Dendritic cell treated with granulocyte-macrophage colony-stimulating factor and Interleukin-4, amounts not matched to agents 40 ng/mL and 50 ng/mL, for 4 days (primary cell): ENCODE measurements at regions not wholly inside any gene's neighbourhood (a gene's known extent, or its start where the extent isn't known, plus 50 kb on each side); places are given as distances from the start of the nearest gene placed in this dataset.
"Not testable (repeated sequence)": the region's sequence is repeated elsewhere in the genome, so short reads cannot be mapped to it uniquely, and the experiment has no call there.

Experiments
- H3K27ac Mint-ChIP-seq: one replicate; pipeline ENCODE4 v1.8.0; 2022; ENCODE audit warnings: mild to moderate bottlenecking, mixed read lengths
- H3K27me3 Mint-ChIP-seq: one replicate; pipeline ENCODE4 v1.8.0; 2022; ENCODE audit warnings: mild to moderate bottlenecking, mixed read lengths
- H3K36me3 Mint-ChIP-seq: one replicate; pipeline ENCODE4 v1.8.0; 2022; ENCODE audit warnings: low read depth, mixed read lengths
- H3K4me1 Mint-ChIP-seq: one replicate; pipeline ENCODE4 v1.8.0; 2022; ENCODE audit warnings: low read depth, mixed read lengths
- H3K4me3 Mint-ChIP-seq: one replicate; pipeline ENCODE4 v1.8.0; 2022; ENCODE audit warnings: mild to moderate bottlenecking, moderate library complexity, mixed read lengths
- H3K9me3 Mint-ChIP-seq: one replicate; pipeline ENCODE4 v1.8.0; 2022; ENCODE audit warnings: mixed read lengths
- intact Hi-C: fragments of 100-400 bp; cut with micrococcal nuclease; formaldehyde crosslinking; loops from one replicate; pipeline ENCODE4 v1.15.0; 2022

DNA sequence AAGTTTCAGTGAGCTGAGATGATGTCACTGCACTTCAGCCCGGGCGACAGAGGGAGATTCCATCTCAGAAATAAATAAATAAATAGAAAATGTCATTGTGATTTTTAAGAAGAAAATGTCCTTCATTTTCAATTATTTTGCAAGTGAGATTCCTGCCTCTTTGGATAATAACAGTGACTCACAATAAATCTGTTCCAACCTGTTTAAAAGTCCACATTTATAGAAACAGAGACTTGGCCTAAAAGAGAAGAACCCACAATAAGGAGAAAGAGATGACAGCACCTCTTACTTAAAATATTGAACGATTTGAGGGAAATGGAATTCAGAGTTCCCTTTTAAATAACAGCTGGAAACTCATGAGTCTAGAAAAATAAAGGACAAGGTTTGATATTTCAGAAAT is 373.4 kb upstream of the NOX3 start:
- intact Hi-C loops = no loop called here
- Mint-ChIP-seq H3K27ac (no peak overlapping the region), H3K4me3 (no peak overlapping the region), H3K27me3 (no peaks in the 10 kb centered on the region), H3K36me3 (no peaks in the 10 kb centered on the region), H3K4me1 (no peaks in the 10 kb centered on the region), H3K9me3 (peaks cover 5% of the 10 kb centered on the region)

- H3K27ac Mint-ChIP-seq = no peak overlapping the region
- no peaks in the 10 kb centered on the region for H3K36me3 Mint-ChIP-seq
- H3K27me3 Mint-ChIP-seq = no peaks in the 10 kb centered on the region
- peaks cover 10% of the 10 kb centered on the region for H3K9me3 Mint-ChIP-seq
- intact Hi-C loops = no loop called here
- H3K4me3 Mint-ChIP-seq = no peak overlapping the region
- H3K4me1 Mint-ChIP-seq = no peaks in the 10 kb centered on the region
These were observed 363.1 kb upstream of the NOX3 start for GRCh38 chr6:155818698-155819097.

DNA sequence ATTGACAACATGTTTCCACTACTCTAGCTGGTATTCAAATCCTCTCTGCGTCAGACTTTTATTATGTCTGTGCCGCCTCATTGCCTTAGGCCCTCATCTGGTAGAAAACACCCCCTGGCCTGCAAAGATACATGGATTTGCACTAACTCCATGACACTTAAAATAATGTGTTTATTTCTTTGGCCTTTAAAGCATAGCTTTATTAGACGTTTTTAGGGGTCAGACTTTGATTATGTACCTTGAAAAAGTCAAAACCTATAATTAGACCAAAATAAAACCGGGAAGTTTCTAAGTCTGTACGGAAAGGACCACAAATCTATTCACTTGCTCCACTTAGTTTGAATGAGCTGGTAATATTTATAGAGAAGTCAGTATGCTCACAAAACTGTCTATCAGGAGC is 357.9 kb upstream of the NOX3 start:
- no peak overlapping the region for H3K27ac Mint-ChIP-seq
- intact Hi-C loops = no loop called here
- H3K36me3 Mint-ChIP-seq = no peaks in the 10 kb centered on the region
- H3K4me3 Mint-ChIP-seq = no peak overlapping the region
- no peaks in the 10 kb centered on the region for H3K27me3 Mint-ChIP-seq
- no peaks in the 10 kb centered on the region for H3K4me1 Mint-ChIP-seq
- peaks cover 7% of the 10 kb centered on the region for H3K9me3 Mint-ChIP-seq

GRCh38 chr6:155807243-155807642 is 351.6 kb upstream of the NOX3 start:
- Mint-ChIP-seq H3K27me3 (no peaks in the 10 kb centered on the region), H3K4me3 (no peak overlapping the region), H3K27ac (no peak overlapping the region), H3K9me3 (peaks cover 7% of the 10 kb centered on the region), H3K4me1 (no peaks in the 10 kb centered on the region), H3K36me3 (no peaks in the 10 kb centered on the region)
- intact Hi-C loops = no loop called here

- Mint-ChIP-seq H3K27me3 (no peaks in the 10 kb centered on the region), H3K4me3 (no peak overlapping the region), H3K27ac (no peak overlapping the region), H3K4me1 (no peaks in the 10 kb centered on the region), H3K9me3 (peaks cover 42% of the 10 kb centered on the region), H3K36me3 (no peaks in the 10 kb centered on the region)
- intact Hi-C loops = no loop called here
These were observed 345.4 kb upstream of the NOX3 start for GRCh38 chr6:155801046-155801445.

- H3K4me3 Mint-ChIP-seq, H3K36me3 Mint-ChIP-seq, H3K27me3 Mint-ChIP-seq, H3K27ac Mint-ChIP-seq, intact Hi-C loops, H3K4me1 Mint-ChIP-seq: not testable (repeated sequence)
- peaks cover 63% of the 10 kb centered on the region for H3K9me3 Mint-ChIP-seq
These were observed 343.2 kb upstream of the NOX3 start for GRCh38 chr6:155798876-155799275.

DNA sequence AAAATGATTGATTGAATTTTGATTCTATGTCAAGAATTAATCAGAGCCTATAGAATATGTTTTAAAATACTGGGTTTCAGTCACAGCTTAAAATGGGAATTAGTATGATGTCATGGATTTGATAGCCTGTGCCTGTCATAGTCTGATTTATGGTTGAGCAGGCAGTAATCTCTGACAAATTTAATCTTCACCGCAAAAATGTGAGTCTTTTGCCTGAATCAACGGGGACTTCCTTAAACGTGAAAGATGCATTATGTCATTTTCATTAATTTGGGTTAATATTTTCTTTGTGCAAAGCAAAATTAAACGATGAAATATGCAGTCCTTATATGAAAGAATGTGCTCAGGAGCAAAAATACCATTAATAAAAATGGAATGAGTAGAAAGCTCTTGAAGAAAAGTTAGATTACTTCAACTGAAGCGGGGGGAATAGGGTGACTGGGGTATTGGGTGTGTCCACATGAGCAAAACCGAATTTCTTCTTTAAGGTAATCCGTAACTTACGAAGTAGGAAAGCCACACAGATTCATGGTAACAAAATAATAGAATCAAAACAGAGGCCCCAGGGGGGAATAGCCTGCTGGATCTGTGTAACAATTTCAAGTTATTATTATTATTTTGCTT is 339.6 kb upstream of the NOX3 start:
- H3K36me3 Mint-ChIP-seq = no peaks in the 10 kb centered on the region
- no peaks in the 10 kb centered on the region for H3K27me3 Mint-ChIP-seq
- intact Hi-C loops = no loop called here
- no peaks in the 10 kb centered on the region for H3K4me1 Mint-ChIP-seq
- peaks cover 70% of the 10 kb centered on the region for H3K9me3 Mint-ChIP-seq
- no peak overlapping the region for H3K27ac Mint-ChIP-seq
- H3K4me3 Mint-ChIP-seq = no peak overlapping the region

- H3K27ac Mint-ChIP-seq = no peak overlapping the region
- H3K4me3 Mint-ChIP-seq = no peak overlapping the region
- H3K27me3 Mint-ChIP-seq = no peaks in the 10 kb centered on the region
- H3K4me1 Mint-ChIP-seq = no peaks in the 10 kb centered on the region
- intact Hi-C loops = no loop called here
- H3K9me3 Mint-ChIP-seq = peaks cover 45% of the 10 kb centered on the region
- H3K36me3 Mint-ChIP-seq = no peaks in the 10 kb centered on the region
These were observed 336.3 kb upstream of the NOX3 start for GRCh38 chr6:155791891-155792290.

GRCh38 chr6:155791186-155791585 is 335.5 kb upstream of the NOX3 start:
- no peaks in the 10 kb centered on the region for H3K36me3 Mint-ChIP-seq
- intact Hi-C loops = no loop called here

DNA sequence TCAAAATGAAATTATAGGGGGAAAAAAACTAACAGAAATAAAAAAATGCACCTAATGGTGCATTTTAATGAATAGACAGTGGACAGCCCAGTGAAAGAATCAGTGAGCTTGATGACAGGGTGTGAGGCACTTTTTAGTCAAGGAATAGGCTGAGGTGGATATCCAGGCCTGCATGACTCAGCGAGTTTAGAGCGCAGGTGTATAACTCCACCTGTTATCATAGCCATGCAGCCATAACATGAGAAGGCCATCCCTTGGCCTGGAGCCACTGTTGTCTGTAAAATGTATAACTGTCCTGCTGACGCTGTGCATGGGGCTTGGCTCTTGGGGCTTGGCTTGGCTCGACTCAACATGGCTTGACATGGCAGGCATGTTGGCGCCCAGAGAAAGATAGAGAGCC is 331.5 kb upstream of the NOX3 start:
- H3K4me3 Mint-ChIP-seq = no peak overlapping the region
- no peaks in the 10 kb centered on the region for H3K4me1 Mint-ChIP-seq
- H3K36me3 Mint-ChIP-seq = no peaks in the 10 kb centered on the region
- no peak overlapping the region for H3K27ac Mint-ChIP-seq
- no peaks in the 10 kb centered on the region for H3K27me3 Mint-ChIP-seq
- intact Hi-C loops = no loop called here
- peaks cover 20% of the 10 kb centered on the region for H3K9me3 Mint-ChIP-seq

More at GRCh38 chr6:155791186-155791585, 335.5 kb upstream of the NOX3 start:
- Mint-ChIP-seq H3K4me3 (no peak overlapping the region), H3K27me3 (no peaks in the 10 kb centered on the region), H3K27ac (no peak overlapping the region), H3K9me3 (peaks cover 49% of the 10 kb centered on the region), H3K4me1 (no peaks in the 10 kb centered on the region)

DNA sequence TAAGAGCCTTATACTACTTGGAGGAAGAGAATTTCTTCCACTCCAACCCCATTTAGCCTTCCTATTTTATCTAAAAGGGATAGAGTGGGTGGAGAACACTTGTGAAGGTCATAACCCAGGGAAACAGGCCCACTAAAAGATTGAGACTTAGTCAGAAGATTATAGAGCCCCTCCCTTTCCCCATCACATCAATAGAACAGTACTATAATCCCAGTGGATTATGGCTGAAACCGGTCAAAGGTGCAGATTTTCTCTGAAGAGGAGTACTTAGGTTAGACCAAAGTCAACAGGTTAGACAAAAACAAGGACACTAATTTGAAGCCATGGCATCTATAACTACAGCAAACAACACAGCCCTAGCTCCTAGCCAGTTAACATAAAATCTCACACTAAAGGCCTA is 330.9 kb upstream of the NOX3 start:
- no peaks in the 10 kb centered on the region for H3K27me3 Mint-ChIP-seq
- intact Hi-C loops = no loop called here
- no peaks in the 10 kb centered on the region for H3K4me1 Mint-ChIP-seq
- H3K36me3 Mint-ChIP-seq = no peaks in the 10 kb centered on the region
- peaks cover 18% of the 10 kb centered on the region for H3K9me3 Mint-ChIP-seq
- no peak overlapping the region for H3K27ac Mint-ChIP-seq
- H3K4me3 Mint-ChIP-seq = no peak overlapping the region

- H3K27ac Mint-ChIP-seq = no peak overlapping the region
- H3K36me3 Mint-ChIP-seq = no peaks in the 10 kb centered on the region
- H3K27me3 Mint-ChIP-seq = no peaks in the 10 kb centered on the region
- H3K4me1 Mint-ChIP-seq = no peaks in the 10 kb centered on the region
- H3K9me3 Mint-ChIP-seq = peaks cover 10% of the 10 kb centered on the region
- intact Hi-C loops = no loop called here
- no peak overlapping the region for H3K4me3 Mint-ChIP-seq
These were observed 327.3 kb upstream of the NOX3 start for GRCh38 chr6:155782739-155783459.

DNA sequence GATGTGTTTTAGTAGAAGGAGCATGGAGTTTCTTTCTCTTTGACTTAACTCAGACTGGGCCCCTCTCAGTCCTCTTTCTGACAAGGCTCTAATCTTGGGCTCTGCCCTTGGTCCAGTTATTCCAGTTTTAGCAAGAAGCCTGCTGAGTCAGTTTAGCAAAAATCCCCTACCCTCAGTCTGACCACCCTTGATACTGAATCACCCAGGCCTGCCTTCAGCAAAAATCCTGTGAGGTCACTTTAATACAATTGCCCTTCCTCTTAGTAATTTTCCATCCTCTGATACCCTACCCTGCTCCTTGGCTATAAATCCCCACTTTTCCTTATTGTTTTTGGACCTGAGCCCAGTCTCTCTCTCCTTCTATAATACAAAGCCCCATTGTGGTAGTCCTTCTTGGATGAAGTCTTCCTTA is 326.7 kb upstream of the NOX3 start:
- intact Hi-C loops = no loop called here
- Mint-ChIP-seq H3K4me3 (no peak overlapping the region), H3K4me1 (no peaks in the 10 kb centered on the region)

GRCh38 chr6:155779456-155779855 is 323.8 kb upstream of the NOX3 start:
- no peak overlapping the region for H3K4me3 Mint-ChIP-seq
- peaks cover 11% of the 10 kb centered on the region for H3K9me3 Mint-ChIP-seq
- H3K27ac Mint-ChIP-seq = no peak overlapping the region
- no peaks in the 10 kb centered on the region for H3K27me3 Mint-ChIP-seq
- intact Hi-C loops = no loop called here
- H3K36me3 Mint-ChIP-seq = no peaks in the 10 kb centered on the region
- no peaks in the 10 kb centered on the region for H3K4me1 Mint-ChIP-seq

More for the DNA sequence above, 326.7 kb upstream of the NOX3 start:
- Mint-ChIP-seq H3K9me3 (peaks cover 8% of the 10 kb centered on the region), H3K27me3 (no peaks in the 10 kb centered on the region), H3K36me3 (no peaks in the 10 kb centered on the region), H3K27ac (no peak overlapping the region)

DNA sequence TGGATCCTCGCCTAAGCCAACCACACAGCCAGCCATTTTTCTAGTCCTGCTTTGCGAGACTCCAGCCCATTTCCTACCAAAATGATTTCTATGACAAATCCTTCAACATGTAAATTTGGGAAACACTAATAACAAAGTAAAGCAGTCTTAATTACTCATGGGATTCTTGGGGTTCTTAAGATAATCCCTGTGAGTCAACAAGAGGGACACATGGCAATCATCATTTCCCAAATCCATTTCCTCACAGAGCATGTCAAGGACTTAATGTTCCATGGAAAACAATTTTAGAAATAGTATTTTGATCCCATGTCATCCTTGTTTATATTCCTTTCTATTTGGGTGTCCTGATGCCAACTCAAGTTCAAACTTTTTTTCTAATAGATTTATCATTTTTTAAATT is 322.7 kb upstream of the NOX3 start:
- H3K27me3 Mint-ChIP-seq = no peaks in the 10 kb centered on the region
- intact Hi-C loops = no loop called here

More for the DNA sequence above, 322.7 kb upstream of the NOX3 start:
- H3K9me3 Mint-ChIP-seq = peaks cover 22% of the 10 kb centered on the region
- H3K4me1 Mint-ChIP-seq = no peaks in the 10 kb centered on the region
- H3K4me3 Mint-ChIP-seq = no peak overlapping the region
- no peaks in the 10 kb centered on the region for H3K36me3 Mint-ChIP-seq
- H3K27ac Mint-ChIP-seq = no peak overlapping the region
